Stimulated activated CD8-positive, alpha-beta memory T cell treated with anti-CD3 and anti-CD28 coated beads, Interleukin-15, amount 100 ng/mL, for 48 hours (primary cell): ENCODE measurements at regions not wholly inside any gene's neighbourhood (a gene's known extent, or its start where the extent isn't known, plus 50 kb on each side); places are given as distances from the start of the nearest gene placed in this dataset.
"Not testable (repeated sequence)": the region's sequence is repeated elsewhere in the genome, so short reads cannot be mapped to it uniquely, and the experiment has no call there.

ENCODE experiments used
- DNase-seq, 2 donors: peaks; one replicate each; pipeline ENCODE4 v3.0.0-alpha.2; 2020; ENCODE audit warnings: low read depth in 2 of 2

DNA sequence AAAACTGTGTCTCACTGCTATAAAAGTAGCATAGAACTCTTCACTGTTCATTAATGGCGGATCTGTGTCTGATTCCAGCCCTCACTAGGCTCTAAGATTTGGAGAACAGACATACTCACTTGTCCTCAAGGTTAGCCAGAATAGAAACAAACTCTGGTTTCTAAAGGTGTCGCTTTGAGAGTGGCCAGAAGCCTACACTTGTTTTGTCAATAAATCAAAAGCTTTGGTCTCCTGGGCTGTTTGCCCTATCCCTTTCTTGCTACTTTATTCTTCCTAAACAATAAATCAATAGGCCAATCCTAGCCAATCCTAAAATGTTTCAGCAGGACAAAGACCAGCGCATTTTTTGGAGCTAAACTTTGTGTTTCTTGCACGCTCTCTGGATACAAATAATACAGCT, 1064.6 kb upstream of the CHAC2 start:
- no peak for DNase-seq

DNA sequence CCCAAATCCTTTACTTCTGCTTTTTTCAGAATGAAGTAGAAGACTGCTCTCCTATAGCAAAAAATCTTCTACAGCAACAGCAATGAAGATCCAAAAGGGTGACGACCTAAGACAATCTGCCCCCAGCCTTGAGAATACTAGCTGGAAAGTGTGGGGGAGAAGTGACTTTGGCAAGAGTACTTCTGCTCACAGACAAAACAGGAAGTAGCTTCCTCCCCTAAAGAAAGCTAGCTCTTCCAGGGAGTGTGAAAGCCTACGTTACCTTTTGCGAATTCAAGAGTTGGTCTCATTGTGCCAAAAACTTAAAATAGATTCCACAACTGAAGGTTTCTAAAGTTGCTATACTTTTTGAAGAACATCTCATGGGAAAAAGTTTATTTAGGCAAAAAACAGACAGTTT, 1069.2 kb upstream of the CHAC2 start:
- no peak for DNase-seq

DNA sequence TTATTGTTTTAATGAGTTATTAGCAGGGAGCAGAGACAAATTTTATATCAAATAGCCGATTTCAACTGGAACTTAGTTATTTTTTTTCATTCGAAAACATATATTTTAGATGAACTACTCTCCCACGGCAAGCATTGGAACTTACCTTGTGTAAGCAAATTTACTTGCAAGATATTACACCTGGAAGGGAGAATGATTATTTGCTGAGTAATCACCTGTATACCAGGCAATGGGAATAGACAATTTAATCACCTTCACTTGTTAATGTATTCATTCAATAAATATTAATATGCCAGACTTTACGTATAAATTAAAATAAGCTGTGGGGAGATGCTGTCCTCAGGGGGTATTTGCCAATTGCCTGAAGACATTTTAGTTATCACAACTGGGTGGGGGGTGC, 1069.9 kb upstream of the CHAC2 start:
- no peak for DNase-seq

DNA sequence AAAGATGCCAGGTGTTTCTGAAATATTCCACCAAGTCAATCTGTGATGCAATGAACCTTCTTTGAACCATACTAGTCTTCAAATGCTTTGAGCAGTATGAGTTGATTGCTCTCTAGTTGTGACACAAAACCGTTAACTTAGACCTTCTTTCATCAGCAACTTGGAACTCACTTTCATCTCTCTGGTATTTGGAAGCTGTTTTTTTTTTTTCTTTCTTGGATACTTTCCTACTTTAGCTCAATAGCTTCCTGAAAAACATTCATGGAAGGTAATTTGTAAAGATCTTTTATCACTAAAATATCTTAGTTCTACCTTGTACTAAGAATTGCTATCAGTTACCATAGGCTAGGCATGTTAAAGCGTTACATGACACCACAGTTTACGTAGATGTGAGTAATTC, 1071.9 kb upstream of the CHAC2 start:
- no peak for DNase-seq

DNA sequence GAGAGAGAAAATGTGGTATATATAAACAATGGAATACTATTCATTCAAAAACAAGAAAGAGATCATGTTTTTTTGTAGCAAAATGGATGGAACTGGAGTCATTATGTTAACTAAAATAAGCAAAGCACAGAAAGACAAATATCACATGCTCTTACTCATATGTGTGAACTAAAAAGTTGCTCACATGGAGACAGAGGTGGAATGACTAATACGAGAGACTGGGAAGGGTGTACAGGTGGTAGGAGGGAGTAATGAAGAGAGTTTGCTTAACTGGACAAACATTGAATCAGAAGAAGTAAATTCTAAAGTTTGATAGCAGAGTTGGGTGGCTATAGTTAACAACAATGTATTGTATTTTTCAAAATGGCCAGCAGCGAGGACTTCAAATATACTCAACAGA, 1080.7 kb upstream of the CHAC2 start:
- no peak for DNase-seq

- no peak for DNase-seq
These were observed 1091.5 kb upstream of the CHAC2 start for GRCh38 chr2:52676056-52676455.

GRCh38 chr2:52668724-52669123, 1098.9 kb upstream of the CHAC2 start:
- no peak for DNase-seq

- DNase-seq, result no peak
These were observed 1108.1 kb upstream of the CHAC2 start for GRCh38 chr2:52659546-52659945.

DNA sequence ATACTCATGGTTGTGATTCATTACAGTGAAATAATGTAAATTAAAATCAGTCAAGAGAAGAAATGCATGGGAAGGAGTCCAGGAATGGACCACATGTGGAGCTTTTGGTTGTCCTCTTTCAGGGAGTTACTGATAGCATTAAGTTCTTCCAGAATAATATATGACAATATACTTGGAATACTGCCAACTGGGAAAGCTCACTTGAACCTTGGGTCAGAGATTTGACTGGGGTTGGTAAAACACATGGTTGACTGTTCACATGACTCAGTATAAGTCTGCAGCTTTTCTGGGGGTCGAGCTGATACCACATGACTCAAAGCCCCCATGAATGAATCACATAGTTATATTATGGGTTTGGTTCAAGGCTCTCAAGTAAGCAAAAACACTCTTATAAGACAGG, 1109.0 kb upstream of the CHAC2 start:
- no peak for DNase-seq

GRCh38 chr2:52639692-52640091, 1127.9 kb upstream of the CHAC2 start:
- DNase-seq, result no peak

DNA sequence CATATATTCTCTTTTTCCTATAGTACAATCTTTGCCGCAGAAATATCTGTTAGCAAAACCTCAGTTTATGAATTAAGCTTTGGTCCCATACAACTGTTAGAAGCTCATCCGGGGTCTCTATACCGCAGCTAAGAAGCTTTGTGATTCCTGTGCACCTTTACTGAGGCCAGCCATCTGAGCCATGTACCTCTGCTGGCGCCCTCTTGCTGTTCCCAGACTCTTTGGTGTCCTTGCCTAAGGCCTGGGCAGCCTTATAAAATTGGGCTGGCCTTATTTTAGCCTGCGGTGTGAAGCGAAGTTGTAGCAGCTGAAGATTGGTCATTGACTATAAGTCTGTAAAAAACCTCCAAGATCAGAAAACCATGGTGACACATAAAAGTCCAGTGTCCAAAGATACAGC, 1135.1 kb upstream of the CHAC2 start:
- DNase-seq, result no peak

DNA sequence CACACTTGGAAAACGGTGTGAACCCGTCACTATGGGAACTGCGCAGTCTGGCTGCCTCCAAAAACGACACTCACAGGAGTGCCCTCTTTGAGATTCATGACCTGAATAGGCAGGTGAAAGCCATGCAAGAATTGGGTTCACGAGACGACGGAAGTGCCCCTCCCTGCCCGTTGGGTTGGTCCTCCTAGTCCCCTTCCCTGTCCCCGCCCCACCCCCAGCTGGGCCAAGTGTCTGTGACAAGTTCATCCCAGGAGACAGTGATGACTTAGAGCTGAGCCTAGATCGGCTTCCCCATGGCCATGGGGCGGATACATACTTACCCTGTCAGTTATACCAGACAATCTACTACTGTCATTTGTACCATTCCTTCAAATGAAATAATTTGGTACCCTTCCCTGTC, 1137.7 kb upstream of the CHAC2 start:
- DNase-seq, result no peak

DNA sequence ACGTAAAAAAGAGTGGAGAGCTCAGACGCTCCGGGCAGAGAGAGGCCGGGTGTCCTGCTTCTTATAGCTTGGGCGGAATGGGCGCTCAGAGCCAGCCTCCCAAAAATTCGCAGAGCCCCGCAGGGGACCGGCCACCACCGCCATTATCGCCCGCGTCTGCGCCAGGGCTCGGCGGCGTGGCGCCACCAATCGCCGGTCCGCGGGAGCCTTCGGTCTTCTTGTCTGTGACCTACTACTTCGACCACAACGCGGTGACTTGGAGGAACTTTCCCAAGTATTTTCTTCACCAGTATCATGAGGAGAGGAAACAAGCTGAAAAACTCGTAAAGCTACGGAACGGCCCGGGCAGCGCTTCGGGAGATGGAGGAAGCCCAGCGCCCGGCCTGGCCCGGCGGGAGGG, 1138.1 kb upstream of the CHAC2 start:
- no peak for DNase-seq

GRCh38 chr2:52622266-52622665, 1145.3 kb upstream of the CHAC2 start:
- no peak for DNase-seq

DNA sequence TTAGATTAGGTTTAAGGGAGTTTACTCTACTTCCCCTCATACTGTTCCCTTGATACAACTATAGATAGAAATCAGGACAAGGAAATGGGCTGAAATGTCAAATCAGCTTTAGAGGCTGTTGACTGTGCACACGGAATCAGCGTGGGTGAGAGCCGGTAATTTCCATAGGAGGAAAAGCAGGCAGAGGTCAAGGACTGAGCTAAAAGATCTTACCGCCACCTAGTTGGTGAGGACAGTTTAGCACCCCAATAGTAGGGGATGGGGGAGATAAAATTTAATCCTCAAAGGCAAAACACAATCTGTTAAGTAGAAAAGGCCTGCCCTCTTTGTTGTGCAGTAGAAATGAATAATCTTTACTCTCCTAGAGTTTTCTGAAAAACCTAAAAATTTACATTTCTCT, 1154.5 kb upstream of the CHAC2 start:
- no peak for DNase-seq

DNA sequence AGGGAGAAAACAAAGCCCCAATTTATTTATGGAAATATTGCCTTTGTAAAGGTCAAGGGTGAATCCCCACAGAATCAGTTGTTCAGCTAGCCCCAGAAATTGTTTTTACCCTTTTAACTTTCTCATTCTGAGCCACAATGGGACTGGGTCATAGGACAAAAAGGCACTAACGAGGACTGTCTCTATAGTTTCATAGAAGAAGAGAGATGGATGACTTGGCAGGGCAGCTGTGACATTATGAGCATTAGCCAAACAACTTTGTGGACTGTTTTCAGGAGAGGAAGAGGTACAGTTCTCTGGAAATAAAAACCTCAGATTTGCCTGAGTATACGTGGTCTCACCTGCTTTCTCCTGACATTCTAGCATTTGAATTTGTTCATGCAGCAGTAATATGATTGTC, 1155.8 kb upstream of the CHAC2 start:
- DNase-seq, result no peak

DNA sequence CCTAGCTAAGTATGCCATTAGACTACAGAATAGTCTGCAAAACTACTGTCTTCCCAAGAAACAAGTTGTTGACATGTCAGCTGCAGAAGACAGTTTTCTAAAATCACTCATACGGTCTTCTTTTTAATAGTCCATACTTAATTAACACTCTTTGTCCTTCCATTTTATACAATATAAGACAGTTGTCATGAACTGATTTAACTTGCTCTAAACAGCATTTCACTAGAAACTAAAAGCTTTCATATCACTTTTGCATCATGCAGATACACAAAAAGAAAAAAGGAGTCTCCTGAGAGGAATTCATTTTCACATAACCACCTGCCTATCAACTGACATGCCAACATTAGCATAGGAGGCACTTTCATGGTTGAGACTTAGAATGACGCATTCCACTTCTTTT, 1159.6 kb upstream of the CHAC2 start:
- no peak for DNase-seq

DNA sequence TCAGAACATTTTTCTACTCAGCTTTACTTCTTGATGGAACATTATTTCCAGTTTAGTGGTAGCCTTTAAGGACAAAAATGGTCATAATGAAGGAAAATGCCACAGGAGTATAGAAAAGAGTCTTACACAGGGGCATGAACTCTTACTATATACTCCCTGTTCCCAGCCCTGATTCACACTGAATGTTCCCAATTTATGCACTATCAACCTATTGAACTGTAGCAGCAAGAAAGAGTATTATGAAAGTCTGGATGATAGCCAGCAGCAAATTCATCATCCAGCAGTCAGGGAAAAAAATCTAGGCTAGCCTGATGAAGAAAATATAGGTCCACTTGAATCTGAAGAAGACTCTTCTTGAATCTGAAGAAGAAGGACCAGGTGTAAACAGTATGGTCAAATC, 1170.3 kb upstream of the CHAC2 start:
- no peak for DNase-seq

GRCh38 chr2:52594026-52594425, 1173.6 kb upstream of the CHAC2 start:
- DNase-seq, result no peak

DNA sequence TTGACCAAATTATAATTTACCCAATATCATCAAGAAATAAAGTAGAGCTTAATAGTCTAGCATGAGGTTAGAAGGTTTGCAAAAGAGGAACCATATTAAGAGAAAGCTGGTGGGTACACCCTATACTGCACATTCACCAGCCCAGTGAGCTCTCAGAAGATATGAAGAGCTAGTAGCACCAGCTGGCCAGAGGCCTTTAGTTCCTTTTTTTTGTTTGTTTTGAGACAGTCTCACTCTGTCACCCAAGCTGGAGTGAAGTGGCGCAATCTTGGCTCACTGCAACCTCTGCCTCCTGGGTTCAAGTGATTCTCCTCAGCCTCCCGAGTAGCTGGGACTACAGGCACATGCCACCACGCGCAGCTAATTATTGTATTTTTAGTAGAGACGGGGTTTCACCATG, 1183.5 kb upstream of the CHAC2 start:
- not testable (repeated sequence) for DNase-seq

DNA sequence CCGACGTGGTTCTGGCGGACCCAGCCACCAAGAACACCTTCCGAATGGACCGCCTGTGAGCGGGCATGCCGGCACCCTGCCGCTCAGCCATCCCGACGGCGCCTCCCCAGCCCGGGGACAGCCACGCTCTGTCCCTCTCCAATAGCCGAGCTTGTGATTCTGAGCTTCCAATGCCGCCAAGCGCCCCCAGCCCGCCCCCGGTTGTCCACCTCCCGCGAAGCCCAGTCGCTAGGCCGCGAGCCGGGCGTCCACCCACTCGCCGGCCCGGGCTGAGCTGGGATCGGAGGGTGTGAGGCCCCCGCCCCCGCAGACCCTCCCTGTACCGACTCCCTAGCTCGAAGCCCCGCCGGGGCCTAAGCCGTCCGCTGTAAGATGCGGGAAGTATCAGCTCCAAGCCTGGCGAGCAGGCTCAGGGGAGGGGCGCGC, 1195.1 kb upstream of the CHAC2 start:
- no peak for DNase-seq

DNA sequence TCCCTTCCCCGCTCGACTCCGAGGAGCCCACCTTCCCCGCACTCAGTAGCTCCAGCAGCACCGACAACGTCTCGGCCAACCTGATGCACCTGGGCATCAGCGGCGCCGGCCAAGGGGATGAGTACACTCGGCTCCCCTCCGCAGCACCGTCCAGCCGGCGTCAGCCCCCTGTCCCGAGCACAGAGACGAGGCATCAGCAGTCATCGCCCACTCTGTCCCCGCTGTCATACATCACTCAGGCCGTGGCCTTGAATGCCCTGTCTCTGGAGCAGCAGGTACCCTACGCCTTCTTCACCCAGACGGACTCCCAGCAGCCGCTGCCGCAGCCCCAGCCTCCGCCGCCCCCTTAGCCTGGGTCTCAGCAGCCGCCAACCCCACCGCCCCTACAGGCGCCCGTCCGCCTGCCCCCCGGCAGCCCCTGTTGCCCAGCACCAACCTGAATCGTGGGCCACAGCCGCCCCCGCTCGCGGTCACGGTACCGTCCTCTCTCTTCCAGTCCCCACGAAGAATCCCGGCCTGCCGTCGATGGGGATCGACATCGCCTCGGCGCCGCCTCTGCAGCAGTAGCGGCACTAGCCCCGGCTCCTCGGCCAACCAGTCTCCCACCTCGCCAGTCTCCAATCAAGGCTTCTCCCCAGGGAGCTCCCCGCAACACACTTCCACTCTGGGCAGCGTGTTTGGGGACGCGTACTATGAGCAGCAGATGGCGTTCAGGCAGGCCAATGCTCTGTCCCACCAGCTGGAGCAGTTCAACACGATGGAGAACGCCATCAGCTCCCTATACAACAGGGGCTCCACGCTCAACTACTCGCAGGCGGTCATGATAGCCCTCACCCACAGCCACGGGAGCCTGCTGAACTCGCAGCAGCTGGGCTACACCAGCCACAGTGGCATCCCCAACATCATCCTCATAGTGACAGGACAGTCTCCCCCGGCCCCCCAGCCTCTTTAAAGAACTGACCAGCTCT, 1195.9 kb upstream of the CHAC2 start:
- DNase-seq, result no peak

- no peak for DNase-seq
These were observed 1196.9 kb upstream of the CHAC2 start for GRCh38 chr2:52570716-52571115.

DNA sequence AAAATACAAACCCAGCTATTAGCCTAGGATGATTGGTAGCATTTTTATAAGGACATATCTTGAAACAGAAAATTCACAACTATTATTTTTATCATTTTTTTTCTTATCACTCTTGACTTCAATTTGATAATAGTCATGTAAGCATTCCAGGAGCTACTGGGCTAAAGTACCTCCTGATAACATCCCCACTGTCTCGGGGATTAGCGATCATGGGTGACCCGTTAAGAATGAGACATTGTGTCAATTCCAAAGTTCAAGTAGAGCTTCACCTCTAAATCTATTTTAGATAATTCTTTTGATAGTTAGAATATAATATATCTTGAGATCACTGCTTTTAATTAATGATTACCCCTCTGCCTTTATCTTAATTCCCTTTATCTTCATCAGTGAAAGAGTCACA, 1204.5 kb upstream of the CHAC2 start:
- DNase-seq, result no peak
